Endothelial cell of umbilical vein (primary cell): ENCODE measurements at regions not wholly inside any gene's neighbourhood (a gene's known extent, or its start where the extent isn't known, plus 50 kb on each side); places are given as distances from the start of the nearest gene placed in this dataset.

Experiments
- BruUV-seq: library from RNA; stranded (reverse); fragments of 400-500 nt; replicated peaks from 2 replicates; lab custom pipeline; 2021; lab: Mats Ljungman, UMichigan
- CTCF ChIA-PET: fragments of 300-600, 350-600 bp; sonication (Branson Sonifier 250); formaldehyde crosslinking; loops from one replicate; lab custom pipeline; 2021; ENCODE audit warnings: antibody characterized with exemption, inconsistent platforms; lab: Charles Lee
- POLR2A ChIA-PET: fragments of 300-600, 350-600 bp; sonication (Branson Sonifier 250); formaldehyde crosslinking; loops from one replicate; lab custom pipeline; 2021; ENCODE audit warnings: antibody characterized with exemption, inconsistent platforms; lab: Charles Lee
- DNase-seq: peaks from one replicate; pipeline ENCODE4 v3.0.0-alpha.2; 2011; ENCODE audit warnings: low read depth, low spot score
- FAIRE-seq: peaks from 2 replicates; lab custom pipeline; 2011; peaks lifted over from hg19 to GRCh38; lab: Jason Lieb, UNC
- H2AFZ ChIP-seq: 2 replicates; pipeline ENCODE4 v1.6.0; 2012; ENCODE audit warnings: low read depth, low read length, control low read depth, inconsistent platforms
- H3K27ac ChIP-seq: 2 replicates; pipeline ENCODE4 v1.5.1; 2011; ENCODE audit warnings: low read depth, mild to moderate bottlenecking, control low read depth, low read length, moderate library complexity; ENCODE audit not compliant: insufficient read depth
- H3K27me3 ChIP-seq, 2 experiments: 2 replicates each; pipeline versions ENCODE4 v1.6.0 to v1.6.1; 2011; ENCODE audit warnings: low read length in 2 of 2, mixed read lengths in 1 of 2; ENCODE audit not compliant: control insufficient read depth in 2 of 2, insufficient read depth in 2 of 2
- H3K36me3 ChIP-seq, 2 experiments: 2 replicates in 1 of 2; 3 replicates in 1 of 2; pipeline ENCODE4 v1.5.1; 2011; ENCODE audit warnings: low read length in 2 of 2, mild to moderate bottlenecking in 1 of 2, moderate library complexity in 1 of 2; ENCODE audit not compliant: control insufficient read depth in 2 of 2, insufficient read depth in 2 of 2; ENCODE audit errors: extremely low read depth in 1 of 2
- H3K4me1 ChIP-seq: 3 replicates; pipeline ENCODE4 v1.5.1; 2011; ENCODE audit warnings: mild to moderate bottlenecking, low read length; ENCODE audit not compliant: control insufficient read depth, insufficient read depth; ENCODE audit errors: extremely low read depth
- H3K4me2 ChIP-seq: 2 replicates; pipeline ENCODE4 v1.6.1; 2011; ENCODE audit warnings: low read length, control low read depth, mixed read lengths; ENCODE audit not compliant: insufficient read depth
- H3K4me3 ChIP-seq, 3 experiments: fragments of 200-600 bp in 1 of 3; sonication (generic), shearing (Covaris generic) in 1 of 3; replicated peaks in 1 of 3; 2 replicates each; pipeline ENCODE4 v1.5.1; 2011 to 2016; ENCODE audit warnings: control low read depth in 3 of 3, low read length in 3 of 3, mild to moderate bottlenecking in 2 of 3, inconsistent platforms in 1 of 3, low read depth in 1 of 3, moderate library complexity in 1 of 3; ENCODE audit not compliant: insufficient read depth in 1 of 3
- H3K79me2 ChIP-seq: 2 replicates; pipeline ENCODE4 v1.6.0; 2012; ENCODE audit warnings: low read length, inconsistent platforms; ENCODE audit not compliant: control insufficient read depth, insufficient read depth
- H3K9ac ChIP-seq: replicated peaks from 2 replicates; pipeline ENCODE3; 2011; ENCODE audit warnings: low read length, control low read depth; ENCODE audit not compliant: insufficient read depth; ENCODE audit errors: extremely low read depth
- H3K9me1 ChIP-seq: replicated peaks from 3 replicates; pipeline ENCODE4 v1.6.0; 2011; ENCODE audit warnings: mild to moderate bottlenecking, low read length; ENCODE audit not compliant: control insufficient read depth, insufficient read depth; ENCODE audit errors: extremely low read depth
- H3K9me3 ChIP-seq: replicated peaks from 2 replicates; pipeline ENCODE4 v1.5.1; 2012; ENCODE audit warnings: low read length, inconsistent platforms; ENCODE audit not compliant: control insufficient read depth, insufficient read depth
- H4K20me1 ChIP-seq: replicated peaks from 2 replicates; pipeline ENCODE3; 2011; ENCODE audit warnings: mild to moderate bottlenecking, low read length; ENCODE audit not compliant: control insufficient read depth, insufficient read depth; ENCODE audit errors: extremely low read depth
- CTCF ChIP-seq, 2 donors: IDR thresholded peaks; 1 replicate in 1 of 2; 2 replicates in 1 of 2; pipeline ENCODE4 v1.5.1; 2011; ENCODE audit warnings: low read length in 2 of 2, mild to moderate bottlenecking in 2 of 2, moderate library complexity in 2 of 2, control low read depth in 1 of 2, inconsistent platforms in 1 of 2, low read depth in 1 of 2; ENCODE audit not compliant: insufficient read depth in 1 of 2; ENCODE audit errors: extremely low read depth in 1 of 2
- EZH2 ChIP-seq: IDR thresholded peaks from 2 replicates; pipeline ENCODE4 v1.6.1; 2012; ENCODE audit warnings: borderline replicate concordance, low read depth, mild to moderate bottlenecking, moderate library complexity, low read length, inconsistent platforms; ENCODE audit not compliant: severe bottlenecking
- FOS ChIP-seq: IDR thresholded peaks from 2 replicates; pipeline ENCODE4 v1.6.1; 2011; ENCODE audit warnings: mild to moderate bottlenecking, low read length, moderate library complexity, borderline replicate concordance; ENCODE audit not compliant: insufficient read depth
- GATA2 ChIP-seq: IDR thresholded peaks from 2 replicates; pipeline ENCODE4 v1.7.0; 2011; ENCODE audit warnings: low read depth, mild to moderate bottlenecking, moderate library complexity, mixed read lengths, low read length; ENCODE audit not compliant: insufficient read length, insufficient read depth
- JUN ChIP-seq: IDR thresholded peaks from 2 replicates; pipeline ENCODE4 v1.6.1; 2011; ENCODE audit warnings: borderline replicate concordance, low read depth; ENCODE audit not compliant: insufficient read length, insufficient read depth
- MYC ChIP-seq: IDR thresholded peaks from one replicate; pipeline ENCODE4 v1.6.1; 2011; ENCODE audit warnings: mild to moderate bottlenecking, low read depth, low read length
- POLR2A ChIP-seq: IDR thresholded peaks from 2 replicates; pipeline ENCODE4 v1.6.1; 2012; ENCODE audit warnings: low read depth, mild to moderate bottlenecking, control low read depth, low read length
- POLR2AphosphoS5 ChIP-seq: IDR thresholded peaks from 2 replicates; pipeline ENCODE4 v1.6.1; 2012; ENCODE audit warnings: low read depth, mild to moderate bottlenecking, control low read depth, low read length, moderate library complexity; ENCODE audit not compliant: insufficient read depth
- dilution Hi-C: fragments of 300-500 bp; cut with MboI; formaldehyde crosslinking; loops from one replicate; pipeline ENCODE4 v1.15.0; 2019; ENCODE audit warnings: low sequenced_read_pairs; ENCODE audit not compliant: extremely low pct_ligation_motif_present
- intact Hi-C: fragments of 100-400 bp; cut with micrococcal nuclease; formaldehyde crosslinking; loops from one replicate; pipeline ENCODE4 v1.10.0; 2022
- TF ChIP-seq, protein P1 (sequence below): IDR thresholded peaks from 2 replicates; pipeline ENCODE4 v1.6.1; 2011; ENCODE audit not compliant: insufficient read depth, insufficient read length

DNA sequence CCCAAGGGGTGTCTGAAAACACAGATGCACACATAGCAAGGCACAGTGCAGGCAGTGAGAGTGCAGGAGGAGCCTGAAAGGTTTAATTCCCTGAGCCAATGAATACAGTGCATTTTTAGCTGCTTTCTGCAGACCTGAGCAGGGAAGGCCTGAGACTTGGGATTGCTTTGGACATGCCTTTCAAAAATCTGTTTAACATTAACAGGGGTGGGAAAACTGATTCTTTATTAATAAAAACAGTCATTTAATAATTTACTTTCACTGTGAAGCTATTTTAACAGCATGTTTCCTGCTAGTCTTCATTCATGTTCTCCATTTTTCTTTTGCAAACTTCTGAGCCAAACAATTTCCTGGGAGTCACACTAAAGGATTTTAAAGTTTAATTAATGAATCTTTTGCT, 488.1 kb downstream of the SMARCA1 start:
- ChIA-PET CTCF (no interaction called here), POLR2A (no interaction called here)
- Histone ChIP-seq H3K4me2 (no peak overlapping the region), H3K27me3 (no peaks in the 10 kb centered on the region), H3K36me3 (no peaks in the 10 kb centered on the region), H3K27ac (no peak overlapping the region), H3K4me3 (no peak overlapping the region), H4K20me1 (no peaks in the 10 kb centered on the region), H3K4me1 (no peaks in the 10 kb centered on the region), H2AFZ (no peak overlapping the region), H3K9ac (no peak overlapping the region), H3K9me3 (no peaks in the 10 kb centered on the region), H3K9me1 (no peaks in the 10 kb centered on the region), H3K79me2 (no peaks in the 10 kb centered on the region)
- intact Hi-C loops: no loop called here
- DNase-seq (no peak), FAIRE-seq (no peak)
- dilution Hi-C loops: no loop called here
- TF ChIP-seq GATA2 (no peak), EZH2 (no peak), FOS (no peak), POLR2AphosphoS5 (no peak), JUN (no peak), CTCF (IDR thresholded peaks at IDR 0.05; ENCODE audit: extremely low read depth in 1 of 2, insufficient read depth in 1 of 2, low read depth in 1 of 2, low read length in 2 of 2) (no peak), MYC (no peak), POLR2A (no peak)
- TF ChIP-seq, protein P1, sequence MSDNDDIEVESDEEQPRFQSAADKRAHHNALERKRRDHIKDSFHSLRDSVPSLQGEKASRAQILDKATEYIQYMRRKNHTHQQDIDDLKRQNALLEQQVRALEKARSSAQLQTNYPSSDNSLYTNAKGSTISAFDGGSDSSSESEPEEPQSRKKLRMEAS: no peak
- BruUV-seq: no TSS peak
